GM23248 (cell line): ENCODE measurements at regions not wholly inside any gene's neighbourhood (a gene's known extent, or its start where the extent isn't known, plus 50 kb on each side); places are given as distances from the start of the nearest gene placed in this dataset.
A peak's percentile ranks its signal among the peaks of the same experiment; 100 is the strongest.

Experiments used
- DNase-seq: peaks from one replicate; pipeline ENCODE4 v3.0.0-alpha.2; 2015
- H2AFZ ChIP-seq: fragments of 200-600 bp; sonication (generic); 2 replicates; pipeline ENCODE4 v1.6.1; 2016; ENCODE audit warnings: antibody characterized with exemption
- H3F3A ChIP-seq: fragments of 200-600 bp; sonication (generic); 2 replicates; pipeline ENCODE4 v1.6.1; 2016; ENCODE audit warnings: mild to moderate bottlenecking, antibody characterized with exemption, mixed run types; ENCODE audit not compliant: insufficient read depth
- H3K27ac ChIP-seq: fragments of 200-600 bp; sonication (generic); 2 replicates; pipeline ENCODE4 v1.5.1; 2016; ENCODE audit warnings: mild to moderate bottlenecking
- H3K27me3 ChIP-seq: fragments of 200-600 bp; sonication (generic); replicated peaks from 2 replicates; pipeline ENCODE4 v1.6.1; 2016; ENCODE audit warnings: mild to moderate bottlenecking; ENCODE audit not compliant: insufficient read depth
- H3K36me3 ChIP-seq: fragments of 200-600 bp; sonication (generic); 2 replicates; pipeline ENCODE4 v1.6.1; 2016; ENCODE audit warnings: low read depth, mild to moderate bottlenecking
- H3K4me1 ChIP-seq: fragments of 200-600 bp; sonication (generic); 2 replicates; pipeline ENCODE4 v1.6.1; 2016; ENCODE audit warnings: mild to moderate bottlenecking; ENCODE audit not compliant: insufficient read depth
- H3K4me2 ChIP-seq: fragments of 200-600 bp; sonication (generic); one replicate; pipeline ENCODE4 v1.6.1; 2016; ENCODE audit warnings: mild to moderate bottlenecking; ENCODE audit not compliant: unreplicated experiment
- H3K4me3 ChIP-seq: fragments of 200-600 bp; sonication (generic); 2 replicates; pipeline ENCODE4 v1.5.1; 2016; ENCODE audit warnings: mild to moderate bottlenecking
- H3K79me2 ChIP-seq: fragments of 200-600 bp; sonication (generic); 2 replicates; pipeline ENCODE4 v1.6.1; 2016; ENCODE audit warnings: mild to moderate bottlenecking; ENCODE audit not compliant: insufficient read depth
- H3K9ac ChIP-seq: fragments of 200-600 bp; sonication (generic); 2 replicates; pipeline ENCODE4 v1.6.1; 2016; ENCODE audit warnings: mild to moderate bottlenecking
- H3K9me2 ChIP-seq: fragments of 200-600 bp; sonication (generic); 2 replicates; pipeline ENCODE4 v1.6.1; 2016; ENCODE audit warnings: mixed run types, mild to moderate bottlenecking, moderate library complexity; ENCODE audit not compliant: insufficient read depth
- H3K9me3 ChIP-seq: fragments of 200-600 bp; sonication (generic); one replicate; pipeline ENCODE4 v1.6.1; 2017; ENCODE audit warnings: low read depth
- H4K20me1 ChIP-seq: fragments of 200-600 bp; sonication (generic); 2 replicates; pipeline ENCODE4 v1.6.0; 2016; ENCODE audit not compliant: insufficient read depth
- EZH2 ChIP-seq: fragments of 200-600 bp; sonication (generic); IDR thresholded peaks from 2 replicates; pipeline ENCODE4 v1.6.1; 2018; ENCODE audit warnings: antibody characterized with exemption, mild to moderate bottlenecking; ENCODE audit not compliant: insufficient read depth, poor library complexity, severe bottlenecking
- EZH2phosphoT487 ChIP-seq: fragments of 200-600 bp; sonication (generic); IDR thresholded peaks from 2 replicates; pipeline ENCODE4 v1.6.1; 2018; ENCODE audit warnings: antibody characterized with exemption, moderate library complexity, mild to moderate bottlenecking, low read depth; ENCODE audit not compliant: insufficient read depth
- WGBS, 2 experiments: methylation state at CpG; one replicate each; pipeline ENCODE4 v1.1.6; 2015 to 2017; ENCODE audit warnings: low lambda C conversion rate in 2 of 2, low coverage in 1 of 2; ENCODE audit errors: missing lambda C conversion rate in 2 of 2; 5-methylcytosine and 5-hydroxymethylcytosine counted together
- in situ Hi-C: fragments of 300-500 bp; cut with MboI; formaldehyde crosslinking; loops from 2 replicates; pipeline ENCODE4 v1.15.0; 2020

DNA sequence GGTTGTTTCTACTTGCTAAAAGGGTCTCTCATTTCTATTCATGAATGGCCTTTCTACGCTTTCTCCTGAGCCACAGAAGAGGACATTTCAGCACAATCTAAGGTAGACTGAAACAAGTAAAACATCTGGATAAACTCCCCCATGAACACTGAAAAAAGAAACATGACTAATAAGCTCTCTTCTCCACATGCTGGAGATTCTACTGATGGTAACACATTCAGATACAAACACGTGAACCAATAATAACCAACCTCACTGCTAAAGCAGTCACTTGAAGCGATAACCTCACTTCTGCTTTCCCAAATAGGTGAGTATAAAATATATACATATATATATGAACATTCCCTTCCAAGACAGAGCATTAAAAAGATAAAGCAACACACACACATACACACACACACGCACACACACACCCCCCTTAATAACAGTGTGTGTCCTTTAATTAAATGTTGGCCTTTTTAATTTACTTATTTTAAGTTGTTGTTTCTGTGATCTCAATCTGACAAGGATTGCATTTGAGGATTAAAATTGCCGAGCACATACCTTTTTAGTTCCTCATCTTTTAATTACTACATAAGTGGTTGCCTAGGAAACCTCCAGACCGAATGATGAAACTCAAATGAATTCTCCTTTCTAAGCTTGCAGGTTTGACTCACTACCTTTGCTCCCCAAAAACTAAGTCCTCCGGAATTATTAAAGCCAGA, 292.4 kb upstream of the KLF14 start:
- H3K36me3 ChIP-seq, result peaks cover 10% of the 10 kb centered on the region; the same call in 1 of the 2 replicates
- in situ Hi-C loops, result no loop called here
- peak overlapping the region; percentile 68 for H3K4me2 ChIP-seq
- H3K4me3 ChIP-seq, result peak overlapping the region; percentile 47
- no peak overlapping the region for H2AFZ ChIP-seq
- WGBS, 2 experiments, result 25 to 28% methylated on average over 7 of the region's 7 CpGs
- no peaks in the 10 kb centered on the region for H3K9me2 ChIP-seq
- peak; percentile 95 for DNase-seq
- H3F3A ChIP-seq, result peaks cover 48% of the 10 kb centered on the region
- H3K4me1 ChIP-seq, result peaks cover 34% of the 10 kb centered on the region
- no peaks in the 10 kb centered on the region for H4K20me1 ChIP-seq
- peaks cover 94% of the 10 kb centered on the region for H3K79me2 ChIP-seq
- H3K9ac ChIP-seq, result peak overlapping the region; percentile 79
- no peaks in the 10 kb centered on the region for H3K27me3 ChIP-seq
- H3K27ac ChIP-seq, result peak overlapping the region; percentile 97
- H3K9me3 ChIP-seq, result no peaks in the 10 kb centered on the region
- TF ChIP-seq EZH2phosphoT487 (no peak), EZH2 (no peak)

DNA sequence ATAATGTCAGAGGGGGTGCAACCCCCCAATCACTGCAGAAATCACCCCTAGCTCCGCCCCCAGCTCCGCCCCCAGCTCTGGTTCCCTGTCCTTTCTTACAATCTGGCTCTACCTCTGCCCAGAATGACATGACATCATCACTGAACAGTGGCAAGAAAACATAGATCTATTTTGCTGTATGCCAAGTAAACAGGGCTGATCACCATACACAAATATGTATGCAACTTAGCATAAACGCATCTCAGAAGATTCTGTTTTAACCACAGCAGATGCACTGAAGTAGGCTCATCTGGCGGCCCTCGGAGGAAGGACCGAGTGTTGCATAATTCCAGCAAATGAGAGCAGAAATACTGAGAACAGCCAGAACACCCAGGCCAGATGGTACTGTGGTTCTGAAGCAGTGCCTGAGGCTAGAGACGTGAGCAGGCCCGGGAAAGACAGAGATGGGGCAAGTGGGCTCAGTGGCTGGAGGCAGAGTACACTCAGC, 293.3 kb upstream of the KLF14 start:
- TF ChIP-seq EZH2phosphoT487 (no peak), EZH2 (no peak)
- peaks cover 10% of the 10 kb centered on the region; the same call in 1 of the 2 replicates for H3K36me3 ChIP-seq
- peak; percentile 97 for DNase-seq
- peak overlapping the region; percentile 68 for H3K4me2 ChIP-seq
- peak overlapping the region; percentile 47 for H3K4me3 ChIP-seq
- peaks cover 94% of the 10 kb centered on the region for H3K79me2 ChIP-seq
- H3K9ac ChIP-seq, result peak overlapping the region; percentile 79
- no peak overlapping the region for H2AFZ ChIP-seq
- 14 to 17% methylated on average over 8 of the region's 8 CpGs for WGBS, 2 experiments
- no peaks in the 10 kb centered on the region for H3K9me3 ChIP-seq
- peaks cover 34% of the 10 kb centered on the region for H3K4me1 ChIP-seq
- no peaks in the 10 kb centered on the region for H3K9me2 ChIP-seq
- H3F3A ChIP-seq, result peaks cover 56% of the 10 kb centered on the region
- no peaks in the 10 kb centered on the region for H4K20me1 ChIP-seq
- H3K27ac ChIP-seq, result peak overlapping the region; percentile 97
- H3K27me3 ChIP-seq, result no peaks in the 10 kb centered on the region
- in situ Hi-C loops, result no loop called here

DNA sequence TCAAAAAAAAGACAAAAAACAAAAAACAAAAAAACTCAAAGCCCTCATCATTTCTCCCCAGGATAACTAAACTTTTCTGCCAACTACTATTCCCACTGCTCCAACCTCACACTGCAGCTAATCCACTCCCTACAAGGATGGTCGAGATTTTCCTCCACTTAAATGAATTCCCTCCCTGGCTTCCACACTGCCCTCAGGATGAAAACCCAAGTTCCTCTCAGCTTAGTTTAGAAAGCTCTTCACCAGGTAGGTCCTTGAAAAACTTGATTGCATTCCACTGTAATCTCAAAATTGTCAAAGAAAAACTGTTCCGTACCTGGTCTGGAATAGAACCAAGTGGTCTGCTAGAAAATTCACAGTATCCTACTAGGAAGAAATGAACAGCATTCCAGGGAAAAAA, 294.3 kb upstream of the KLF14 start:
- Histone ChIP-seq H3K9ac (peak overlapping the region; percentile 79; the same call in 1 of the 2 replicates), H3K36me3 (0 out of 2 replicates have a peak, but pooled peaks cover 6% of the 10 kb centered on the region), H3F3A (peaks cover 58% of the 10 kb centered on the region), H3K9me2 (no peaks in the 10 kb centered on the region), H3K79me2 (peaks cover 94% of the 10 kb centered on the region), H3K4me3 (no peak overlapping the region), H2AFZ (no peak overlapping the region), H3K27ac (peak overlapping the region; percentile 97), H3K27me3 (no peaks in the 10 kb centered on the region), H3K4me2 (no peak overlapping the region), H4K20me1 (no peaks in the 10 kb centered on the region), H3K9me3 (no peaks in the 10 kb centered on the region), H3K4me1 (peaks cover 34% of the 10 kb centered on the region)
- DNase-seq, result no peak
- in situ Hi-C loops, result no loop called here
- no peak for TF ChIP-seq EZH2
- no peak for TF ChIP-seq EZH2phosphoT487
- 88 to 93% methylated on average over 2 of the region's 2 CpGs for WGBS, 2 experiments

DNA sequence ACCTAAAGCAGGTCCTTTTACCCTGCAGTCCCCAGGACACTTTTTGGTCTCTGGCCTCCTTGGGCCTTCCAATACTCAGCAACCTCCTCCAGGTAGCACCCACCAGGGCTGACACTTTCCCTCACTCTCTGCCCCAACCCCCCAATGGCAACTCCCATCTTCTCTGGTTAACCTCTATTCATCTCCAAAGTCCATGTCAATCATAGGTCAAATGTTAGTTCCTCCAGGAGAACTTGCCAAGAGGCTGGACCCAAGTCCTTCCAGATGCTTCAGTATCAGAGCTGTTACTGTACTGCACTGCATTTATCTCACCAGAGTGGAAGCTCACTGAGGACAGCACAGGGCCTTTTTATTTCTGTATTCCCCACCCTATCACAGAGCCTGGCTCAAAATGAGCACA, 295.0 kb upstream of the KLF14 start:
- TF ChIP-seq EZH2 (no peak), EZH2phosphoT487 (no peak)
- Histone ChIP-seq H3K4me2 (no peak overlapping the region), H3K9ac (no peak overlapping the region), H2AFZ (no peak overlapping the region), H3F3A (peaks cover 63% of the 10 kb centered on the region), H3K36me3 (0 out of 2 replicates have a peak, but pooled peaks cover 6% of the 10 kb centered on the region), H3K27me3 (no peaks in the 10 kb centered on the region), H3K79me2 (peaks cover 94% of the 10 kb centered on the region), H3K9me2 (no peaks in the 10 kb centered on the region), H4K20me1 (no peaks in the 10 kb centered on the region), H3K4me3 (no peak overlapping the region), H3K4me1 (peaks cover 38% of the 10 kb centered on the region), H3K9me3 (no peaks in the 10 kb centered on the region), H3K27ac (no peak overlapping the region)
- DNase-seq, result no peak
- in situ Hi-C loops, result no loop called here
